ENCODE measurements at regions not wholly inside any gene's neighbourhood (a gene's known extent, or its start where the extent isn't known, plus 50 kb on each side); places are given as distances from the start of the nearest gene placed in this dataset.

- DNase-seq (ENCODE audit: extremely low read depth in 1 of 2, low read depth in 1 of 2): no peak
Measured at GRCh38 chr1:98385652-98386051, 275.9 kb upstream of the SNX7 start.

DNA sequence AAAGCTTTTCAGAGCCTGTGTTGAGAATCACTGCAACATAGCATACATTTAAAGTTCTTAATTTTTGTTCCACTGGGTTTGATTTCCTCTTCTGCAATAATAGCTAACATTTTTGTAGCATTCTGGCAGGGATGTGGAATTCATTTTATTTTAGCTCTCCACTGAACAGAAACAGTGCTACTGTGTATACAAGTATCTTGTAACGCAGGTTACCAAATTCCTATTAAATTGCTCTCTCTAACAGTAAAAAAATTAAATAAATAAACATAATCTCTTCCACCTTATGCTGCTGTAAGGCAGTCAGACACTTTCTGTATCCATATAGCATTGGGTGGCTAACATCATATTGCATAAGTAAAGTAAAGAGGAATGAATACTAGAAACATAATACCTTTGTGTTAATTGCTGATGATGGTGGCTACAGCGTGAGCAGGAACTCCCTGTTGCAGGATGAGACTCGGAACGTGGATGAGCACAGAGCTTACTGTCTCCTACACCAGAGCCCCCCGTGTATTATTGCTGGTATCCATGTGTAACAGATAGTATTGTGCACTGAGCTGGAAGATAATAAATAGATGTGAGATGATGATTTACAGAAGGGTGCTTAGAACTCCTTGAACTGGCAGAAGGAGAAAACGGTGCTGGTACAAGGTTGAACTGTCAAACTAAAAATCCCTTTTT lies 276.9 kb upstream of the SNX7 start:
- DNase-seq (ENCODE audit: extremely low read depth in 1 of 2, low read depth in 1 of 2): no peak

GRCh38 chr1:98382986-98383740 lies 278.4 kb upstream of the SNX7 start:
- no peak for DNase-seq (ENCODE audit: extremely low read depth in 1 of 2, low read depth in 1 of 2)

GRCh38 chr1:98382586-98382985 lies 278.9 kb upstream of the SNX7 start:
- DNase-seq (ENCODE audit: extremely low read depth in 1 of 2, low read depth in 1 of 2): no peak

GRCh38 chr1:98374098-98374497 lies 287.4 kb upstream of the SNX7 start:
- no peak for DNase-seq (ENCODE audit: extremely low read depth in 1 of 2, low read depth in 1 of 2)

- no peak for DNase-seq (ENCODE audit: extremely low read depth in 1 of 2, low read depth in 1 of 2)
Measured at GRCh38 chr1:98373056-98373455, 288.5 kb upstream of the SNX7 start.

- no peak for DNase-seq (ENCODE audit: extremely low read depth in 1 of 2, low read depth in 1 of 2)
Measured at GRCh38 chr1:98371764-98372163, 289.8 kb upstream of the SNX7 start.

DNA sequence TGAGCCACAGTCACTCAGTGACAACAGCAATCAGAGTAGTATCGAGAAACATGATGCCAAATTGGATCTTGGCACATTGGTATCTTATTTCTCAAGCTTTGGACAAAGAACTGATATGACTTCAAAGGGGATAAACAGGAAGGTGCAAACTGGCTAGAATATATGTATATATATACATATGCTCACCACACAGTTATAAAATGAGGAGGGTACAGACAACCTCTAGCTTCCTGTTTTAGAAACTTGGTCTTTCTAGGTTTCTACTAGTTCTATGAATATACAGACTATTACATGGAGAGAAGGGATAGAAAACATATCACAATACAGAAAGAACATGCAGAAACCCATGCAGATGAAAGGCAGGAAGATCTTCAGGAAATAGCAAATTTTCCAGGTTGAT lies 292.1 kb upstream of the SNX7 start:
- DNase-seq (ENCODE audit: extremely low read depth in 1 of 2, low read depth in 1 of 2): no peak

DNA sequence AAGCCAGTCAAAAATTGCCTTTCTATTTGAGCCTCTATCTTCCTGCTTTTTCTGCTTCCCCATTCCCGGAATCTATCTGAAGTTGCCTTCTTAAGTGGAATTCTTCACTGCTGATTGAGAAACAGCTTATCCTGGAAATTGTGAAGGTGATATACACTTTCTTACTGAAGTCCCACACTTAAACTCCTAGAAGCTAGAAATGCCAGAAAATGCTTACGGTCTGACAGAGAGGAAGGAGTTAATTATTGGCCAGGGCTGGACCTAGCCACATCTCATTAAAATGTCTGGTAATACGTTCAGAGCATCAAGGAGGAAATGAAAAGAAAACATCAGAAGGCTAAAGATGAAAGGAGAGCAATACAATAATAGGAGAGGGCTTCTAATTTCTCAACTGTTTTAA lies 292.5 kb upstream of the SNX7 start:
- DNase-seq (ENCODE audit: extremely low read depth in 1 of 2, low read depth in 1 of 2): no peak

DNA sequence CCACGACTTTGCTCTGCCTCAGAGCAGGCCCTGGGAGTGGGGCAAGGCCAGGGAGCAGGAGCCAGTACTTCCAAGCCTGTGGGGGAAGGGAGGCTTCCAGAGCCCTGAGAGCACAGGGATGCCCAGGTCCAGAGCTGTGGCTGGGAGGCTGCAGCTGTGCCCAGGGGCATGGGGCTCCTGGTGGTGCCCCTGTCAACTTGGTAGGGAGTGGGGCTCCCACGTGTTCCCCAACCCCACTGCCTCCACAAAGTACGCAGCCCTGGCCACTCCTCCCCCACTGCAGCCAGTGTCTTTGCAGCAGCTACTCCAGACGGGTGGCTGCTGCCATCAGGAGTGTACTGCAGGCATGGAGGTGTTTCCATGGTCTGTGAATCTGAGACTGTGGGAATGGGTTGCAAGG lies 294.1 kb upstream of the SNX7 start:
- DNase-seq (ENCODE audit: extremely low read depth in 1 of 2, low read depth in 1 of 2): no peak

GRCh38 chr1:98366343-98366742 lies 295.2 kb upstream of the SNX7 start:
- no peak for DNase-seq (ENCODE audit: extremely low read depth in 1 of 2, low read depth in 1 of 2)

GRCh38 chr1:98364544-98364943 lies 297.0 kb upstream of the SNX7 start:
- DNase-seq (ENCODE audit: extremely low read depth in 1 of 2, low read depth in 1 of 2): no peak

DNA sequence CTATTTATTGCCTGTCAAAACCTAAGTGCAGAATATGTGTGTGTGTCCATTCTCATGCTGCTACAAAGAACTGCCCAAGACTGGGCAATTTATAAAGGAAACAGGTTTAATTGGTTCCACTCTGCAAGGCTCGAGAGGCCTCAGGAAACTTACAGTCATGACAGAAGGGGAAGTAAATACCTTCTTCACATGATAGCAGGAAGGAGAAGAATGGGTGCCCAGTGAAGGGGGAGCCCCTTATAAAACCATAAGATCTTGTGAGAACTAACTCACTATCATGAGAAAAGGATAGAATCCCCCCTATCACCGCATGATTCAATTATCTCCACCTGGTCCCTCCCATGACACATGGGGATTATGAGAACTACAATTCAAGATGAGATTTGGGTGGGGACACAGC lies 300.7 kb upstream of the SNX7 start:
- no peak for DNase-seq (ENCODE audit: extremely low read depth in 1 of 2, low read depth in 1 of 2)

DNA sequence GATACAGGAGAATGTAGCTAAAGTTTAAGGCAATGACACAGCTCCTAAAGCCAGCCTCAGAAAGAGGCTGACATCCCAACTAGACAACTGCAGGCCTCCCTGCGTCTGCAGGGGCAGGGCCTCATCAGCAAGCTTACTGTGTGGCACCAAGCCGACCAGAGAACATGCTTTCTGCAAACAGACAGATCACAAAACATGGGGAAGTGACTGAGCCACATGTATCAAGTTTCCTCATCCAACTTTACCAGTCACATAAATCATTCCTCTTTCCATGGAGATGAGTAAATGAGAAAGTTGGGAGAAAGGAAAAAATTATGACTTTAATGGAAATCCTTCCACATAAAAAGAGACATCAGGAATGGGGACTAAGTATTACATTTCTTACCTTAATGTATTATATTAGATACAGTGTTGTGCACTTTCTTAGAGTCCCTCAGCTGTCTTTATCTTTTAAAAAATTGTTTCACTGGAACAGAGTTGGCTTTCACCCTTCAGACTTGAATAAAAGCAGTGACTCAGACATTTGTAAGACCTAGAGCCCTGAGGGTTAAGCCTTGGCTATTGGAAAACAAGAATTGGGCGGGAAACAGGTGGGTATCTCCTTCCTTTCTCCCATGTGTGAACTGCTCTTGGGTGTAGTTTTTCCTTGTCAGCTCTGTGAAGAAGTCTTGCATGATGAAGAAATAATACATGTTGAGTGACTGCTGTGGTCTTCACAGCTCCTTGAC lies 305.7 kb upstream of the SNX7 start:
- DNase-seq (ENCODE audit: extremely low read depth in 1 of 2, low read depth in 1 of 2): no peak

- no peak for DNase-seq (ENCODE audit: extremely low read depth in 1 of 2, low read depth in 1 of 2)
Measured at GRCh38 chr1:98352378-98352777, 309.1 kb upstream of the SNX7 start.

DNA sequence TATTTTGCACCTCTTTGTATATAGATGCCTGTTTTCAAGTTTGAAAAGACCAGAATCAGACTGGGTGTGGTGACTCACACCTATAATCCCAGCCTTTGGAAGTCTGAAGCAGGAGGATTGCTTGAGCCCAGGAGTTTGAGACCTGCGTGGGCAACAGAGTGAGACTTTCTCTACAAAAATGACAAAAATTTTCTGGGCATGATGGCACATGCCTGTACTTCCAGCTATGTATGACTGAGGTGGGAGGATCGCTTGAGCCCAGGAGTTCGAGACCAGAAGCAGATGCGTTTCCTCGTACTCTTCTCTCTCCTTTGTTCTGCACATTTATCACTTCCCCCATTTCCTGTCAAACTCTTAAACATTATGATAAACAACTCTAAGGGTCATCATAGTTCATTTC lies 310.0 kb upstream of the SNX7 start:
- DNase-seq (ENCODE audit: extremely low read depth in 1 of 2, low read depth in 1 of 2): no peak

DNA sequence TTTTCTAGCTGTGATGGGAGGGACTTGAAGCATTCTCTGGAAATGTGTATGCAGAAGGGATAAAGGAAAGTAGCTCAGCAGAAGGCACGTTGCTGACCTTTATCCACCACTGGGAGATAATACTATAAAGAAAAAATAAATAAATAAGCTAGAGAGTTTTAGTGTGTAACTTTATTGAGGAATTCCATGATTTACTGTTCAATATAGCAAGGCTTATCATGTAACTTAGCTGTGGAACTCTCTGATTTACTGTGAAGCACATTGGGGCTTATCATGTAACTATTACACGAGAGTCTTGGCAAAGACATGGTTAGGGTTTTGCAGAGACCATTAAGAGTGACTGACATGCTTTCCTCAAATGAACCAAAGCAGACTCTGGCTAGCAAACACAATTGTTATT lies 316.1 kb upstream of the SNX7 start:
- no peak for DNase-seq (ENCODE audit: extremely low read depth in 1 of 2, low read depth in 1 of 2)

- DNase-seq (ENCODE audit: extremely low read depth in 1 of 2, low read depth in 1 of 2): no peak
Measured at GRCh38 chr1:98344731-98345130, 316.8 kb upstream of the SNX7 start.

DNA sequence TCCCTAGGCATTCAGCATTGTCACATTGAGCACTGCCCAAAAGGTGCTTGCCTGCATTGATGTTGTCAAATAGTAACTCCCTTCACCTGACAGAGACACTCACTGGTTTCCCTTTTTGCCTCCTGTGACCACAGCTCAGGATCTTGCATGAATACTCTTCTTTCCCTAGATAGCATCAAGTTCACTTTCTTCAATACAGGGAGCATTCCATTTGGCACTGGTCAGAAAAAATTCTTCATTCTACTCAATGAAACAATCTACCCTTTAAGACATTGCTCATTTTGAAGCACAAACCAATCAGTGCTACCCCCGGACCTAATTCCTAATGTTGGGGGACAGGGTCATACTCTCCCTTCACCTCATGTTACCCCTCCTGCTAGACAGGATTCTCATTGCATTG lies 319.0 kb upstream of the SNX7 start:
- DNase-seq (ENCODE audit: extremely low read depth in 1 of 2, low read depth in 1 of 2): no peak

DNA sequence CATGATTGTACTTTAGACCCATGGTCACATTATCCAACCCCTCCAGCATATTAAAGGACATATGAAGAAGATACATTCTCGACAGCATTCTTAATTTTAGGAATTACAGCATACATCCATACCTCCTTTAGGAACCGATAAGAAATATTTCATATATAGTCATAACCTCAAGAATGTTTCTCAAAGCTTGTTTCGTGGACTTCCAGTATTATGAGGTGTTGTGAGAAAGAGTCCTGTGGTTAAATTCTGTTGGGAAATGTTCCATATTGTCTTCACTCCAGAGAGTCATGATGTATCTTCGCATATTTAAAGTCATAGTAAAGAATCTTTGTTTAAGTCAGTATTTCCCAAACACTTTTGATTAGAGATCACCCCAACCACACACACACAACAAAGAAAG lies 321.0 kb upstream of the SNX7 start:
- no peak for DNase-seq (ENCODE audit: extremely low read depth in 1 of 2, low read depth in 1 of 2)

DNA sequence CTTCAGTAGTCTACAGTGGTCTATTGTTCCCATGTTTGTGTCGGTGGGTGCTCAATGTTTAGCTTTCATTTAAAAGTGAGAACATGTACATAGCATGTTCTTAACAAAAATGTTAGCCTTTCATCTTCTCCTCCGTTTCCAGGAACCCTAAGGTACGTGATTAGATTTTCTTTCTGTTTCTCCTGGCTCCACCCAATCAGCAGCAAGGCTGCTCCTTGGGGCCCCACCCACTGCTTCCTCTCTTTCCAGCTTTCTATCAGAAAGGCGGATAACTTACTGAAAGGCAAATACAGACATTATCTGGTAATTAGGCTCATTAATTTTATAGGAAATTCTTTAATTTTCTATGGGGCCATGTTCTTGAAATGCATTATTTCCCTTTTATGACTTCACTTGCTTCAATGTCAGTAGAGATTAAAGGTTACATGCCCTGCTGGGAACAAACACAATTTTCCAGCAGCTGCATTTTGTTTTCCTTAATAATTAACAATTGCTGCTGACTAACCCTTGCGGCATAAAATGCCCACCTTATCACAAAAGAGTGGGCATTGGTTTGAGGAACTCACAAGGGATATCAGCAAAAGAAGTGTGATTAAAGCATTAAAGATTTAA lies 324.9 kb upstream of the SNX7 start:
- DNase-seq (ENCODE audit: extremely low read depth in 1 of 2, low read depth in 1 of 2): no peak

GRCh38 chr1:98333936-98334335 lies 327.6 kb upstream of the SNX7 start:
- DNase-seq (ENCODE audit: extremely low read depth in 1 of 2, low read depth in 1 of 2): no peak

Data from activated CD8-positive, alpha-beta memory T cell treated with anti-CD3 and anti-CD28 coated beads for 1 hour (primary cell).